AG04449 (cell line): ENCODE measurements at regions not wholly inside any gene's neighbourhood (a gene's known extent, or its start where the extent isn't known, plus 50 kb on each side); places are given as distances from the start of the nearest gene placed in this dataset.

ENCODE experiments used
- CTCF ChIA-PET: fragments of 350-600 bp; formaldehyde crosslinking; extraction: SDS; loops from one replicate; lab custom pipeline; 2021; ENCODE audit warnings: antibody characterized with exemption; lab: Yijun Ruan, JAX
- POLR2A ChIA-PET: fragments of 400-600, 350-600 bp; formaldehyde crosslinking; extraction: SDS; loops from one replicate; lab custom pipeline; 2020; ENCODE audit warnings: antibody characterized with exemption, inconsistent platforms; lab: Yijun Ruan, JAX
- DNase-seq: peaks from one replicate; pipeline ENCODE4 v3.0.0-alpha.2; 2010; ENCODE audit warnings: low read depth, low spot score
- H3K4me3 ChIP-seq: 2 replicates; pipeline ENCODE4 v1.5.1; 2011; ENCODE audit warnings: low read depth, mild to moderate bottlenecking, control low read depth, low read length
- TF ChIP-seq, protein P1 (sequence below): IDR thresholded peaks from one replicate; pipeline ENCODE4 v1.5.1; 2011; ENCODE audit warnings: mild to moderate bottlenecking, moderate library complexity, low read length, control low read depth, inconsistent platforms; ENCODE audit not compliant: insufficient read depth; ENCODE audit errors: missing control alignments

- TF ChIP-seq, protein P1, sequence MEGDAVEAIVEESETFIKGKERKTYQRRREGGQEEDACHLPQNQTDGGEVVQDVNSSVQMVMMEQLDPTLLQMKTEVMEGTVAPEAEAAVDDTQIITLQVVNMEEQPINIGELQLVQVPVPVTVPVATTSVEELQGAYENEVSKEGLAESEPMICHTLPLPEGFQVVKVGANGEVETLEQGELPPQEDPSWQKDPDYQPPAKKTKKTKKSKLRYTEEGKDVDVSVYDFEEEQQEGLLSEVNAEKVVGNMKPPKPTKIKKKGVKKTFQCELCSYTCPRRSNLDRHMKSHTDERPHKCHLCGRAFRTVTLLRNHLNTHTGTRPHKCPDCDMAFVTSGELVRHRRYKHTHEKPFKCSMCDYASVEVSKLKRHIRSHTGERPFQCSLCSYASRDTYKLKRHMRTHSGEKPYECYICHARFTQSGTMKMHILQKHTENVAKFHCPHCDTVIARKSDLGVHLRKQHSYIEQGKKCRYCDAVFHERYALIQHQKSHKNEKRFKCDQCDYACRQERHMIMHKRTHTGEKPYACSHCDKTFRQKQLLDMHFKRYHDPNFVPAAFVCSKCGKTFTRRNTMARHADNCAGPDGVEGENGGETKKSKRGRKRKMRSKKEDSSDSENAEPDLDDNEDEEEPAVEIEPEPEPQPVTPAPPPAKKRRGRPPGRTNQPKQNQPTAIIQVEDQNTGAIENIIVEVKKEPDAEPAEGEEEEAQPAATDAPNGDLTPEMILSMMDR, result no peak
- CTCF ChIA-PET, result no interaction called here
- no peak overlapping the region for H3K4me3 ChIP-seq
- POLR2A ChIA-PET, result no interaction called here
- DNase-seq, result no peak
Measured at GRCh38 chr5:20230010-20230409, 242.0 kb upstream of the CDH18 start.

GRCh38 chr5:20229303-20230005, 241.5 kb upstream of the CDH18 start:
- DNase-seq, result no peak
- ChIA-PET CTCF (no interaction called here), POLR2A (no interaction called here)
- TF ChIP-seq, protein P1, result no peak
- H3K4me3 ChIP-seq, result no peak overlapping the region

DNA sequence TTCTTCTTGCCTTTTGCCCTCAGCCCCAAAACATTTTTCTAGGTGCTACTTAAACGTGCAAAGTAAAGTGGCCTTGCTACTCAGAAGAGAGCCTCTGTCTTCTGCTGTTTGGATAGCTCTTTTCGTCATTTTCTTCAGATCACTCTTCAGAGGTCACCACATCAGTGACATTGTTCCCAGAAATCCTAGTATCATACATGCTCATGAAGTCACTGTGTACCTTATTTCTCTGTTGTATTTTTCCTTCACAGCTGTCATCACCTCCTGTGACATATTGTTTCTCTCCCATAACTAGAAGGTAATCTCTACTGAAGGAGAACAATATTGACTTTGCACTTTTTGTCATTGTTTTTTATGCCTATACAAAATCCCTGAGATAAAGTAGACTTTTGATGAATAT, 237.0 kb upstream of the CDH18 start:
- DNase-seq, result no peak
- TF ChIP-seq, protein P1, result no peak
- ChIA-PET POLR2A (no interaction called here), CTCF (no interaction called here)
- no peak overlapping the region for H3K4me3 ChIP-seq

DNA sequence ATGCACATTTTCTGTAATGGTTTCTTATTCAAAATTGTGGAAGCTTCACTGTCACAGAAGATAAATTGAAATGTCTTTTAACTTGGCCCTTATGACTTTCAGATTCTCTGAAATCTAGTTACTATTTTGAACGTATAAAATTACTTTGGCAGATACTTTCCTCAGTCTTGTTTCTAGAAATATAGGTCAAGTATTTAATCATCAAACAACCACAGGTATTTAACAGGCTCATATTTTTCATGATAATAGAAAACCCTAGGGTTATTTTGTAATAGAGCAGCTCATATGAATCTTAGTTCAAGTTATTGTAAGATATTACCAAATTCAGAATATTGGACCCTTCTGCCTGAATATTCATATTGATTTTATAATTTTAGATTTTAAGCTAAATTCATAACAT, 236.0 kb upstream of the CDH18 start:
- POLR2A ChIA-PET, result no interaction called here
- no peak for DNase-seq
- TF ChIP-seq, protein P1, result no peak
- CTCF ChIA-PET, result no interaction called here
- H3K4me3 ChIP-seq, result no peak overlapping the region

DNA sequence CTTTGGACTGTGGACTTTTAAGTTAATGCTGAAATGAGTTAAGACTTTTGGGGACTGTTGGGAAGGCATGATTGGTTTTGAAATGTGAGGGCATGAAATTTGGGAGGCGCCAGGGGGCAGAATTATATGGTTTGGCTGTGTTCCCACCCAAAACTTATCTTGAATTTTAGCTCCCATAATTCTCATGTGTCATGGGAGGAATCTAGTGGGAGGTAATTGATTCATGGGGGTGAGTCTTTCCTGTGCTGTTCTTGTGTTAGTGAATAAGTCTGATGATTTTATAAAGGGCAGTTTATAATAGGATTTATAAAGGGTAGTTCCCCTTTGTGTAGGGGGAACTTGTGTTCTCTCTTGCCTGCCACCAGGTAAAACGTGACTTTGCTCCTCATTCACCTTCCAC, 235.5 kb upstream of the CDH18 start:
- ChIA-PET CTCF (no interaction called here), POLR2A (no interaction called here)
- DNase-seq, result no peak
- TF ChIP-seq, protein P1, result no peak
- no peak overlapping the region for H3K4me3 ChIP-seq

- no peak overlapping the region for H3K4me3 ChIP-seq
- TF ChIP-seq, protein P1, result no peak
- POLR2A ChIA-PET, result no interaction called here
- no peak for DNase-seq
- CTCF ChIA-PET, result no interaction called here
Measured at GRCh38 chr5:20215257-20215656, 227.3 kb upstream of the CDH18 start.
